NOMO-1 treated with dmso at 0.1 percent for 144 hours (cell line): ENCODE measurements at regions not wholly inside any gene's neighbourhood (a gene's known extent, or its start where the extent isn't known, plus 50 kb on each side); places are given as distances from the start of the nearest gene placed in this dataset.
"Not testable (repeated sequence)": the region's sequence is repeated elsewhere in the genome, so short reads cannot be mapped to it uniquely, and the experiment has no call there.

Source experiments
- DNase-seq: peaks from one replicate; lab custom pipeline; 2025; ENCODE audit not compliant: unreplicated experiment; lab: John Stamatoyannopoulos, UW

- no peak for DNase-seq
These were observed 80.8 kb downstream of the C21orf91 start for GRCh38 chr21:17738176-17738953.

DNA sequence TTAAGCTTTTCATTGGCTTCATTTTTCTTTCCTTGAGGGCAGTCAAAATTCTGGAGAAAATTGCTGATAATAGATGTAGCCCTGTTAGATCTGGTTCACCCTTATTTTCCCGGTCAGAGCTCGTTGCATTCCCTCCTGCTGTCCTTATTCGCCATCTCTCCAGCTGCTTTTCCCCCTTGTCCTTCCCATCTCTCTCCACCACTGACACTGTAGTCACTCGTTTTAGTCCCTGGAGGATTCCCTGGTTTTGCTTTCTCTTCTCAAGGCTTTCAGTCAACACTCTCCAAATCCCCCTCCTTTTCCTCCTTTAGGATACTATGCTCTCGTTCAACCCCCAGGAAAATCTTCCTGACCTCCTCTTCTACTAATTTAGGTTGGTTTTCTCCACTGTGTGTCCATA, 83.1 kb downstream of the C21orf91 start:
- DNase-seq, result no peak

- no peak for DNase-seq
These were observed 85.9 kb downstream of the C21orf91 start for GRCh38 chr21:17733209-17733608.

- no peak for DNase-seq
These were observed 86.8 kb downstream of the C21orf91 start for GRCh38 chr21:17732306-17732705.

DNA sequence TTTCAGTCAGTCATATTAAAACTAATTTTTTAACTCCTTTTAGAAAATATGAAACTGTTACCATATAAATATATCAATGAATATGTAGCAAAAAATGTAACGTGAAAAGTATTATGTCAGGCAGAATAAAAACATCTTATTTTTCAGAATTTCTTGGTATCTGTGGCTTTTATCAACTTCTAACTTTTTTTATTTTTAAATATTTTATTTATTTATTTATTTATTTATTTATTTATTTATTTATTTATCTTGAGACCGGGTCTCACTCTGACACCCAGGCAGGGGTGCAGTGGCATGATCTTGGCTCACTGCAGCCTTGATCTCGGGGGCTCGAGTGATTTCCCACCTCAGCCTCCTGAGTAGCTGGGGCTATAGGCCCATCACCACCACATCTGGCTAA, 87.6 kb downstream of the C21orf91 start:
- no peak for DNase-seq

GRCh38 chr21:17730782-17731181, 88.4 kb downstream of the C21orf91 start:
- peak; percentile 70 for DNase-seq

- DNase-seq, result no peak
These were observed 89.7 kb downstream of the C21orf91 start for GRCh38 chr21:17729455-17729854.

GRCh38 chr21:17727361-17727760, 91.8 kb downstream of the C21orf91 start:
- no peak for DNase-seq

DNA sequence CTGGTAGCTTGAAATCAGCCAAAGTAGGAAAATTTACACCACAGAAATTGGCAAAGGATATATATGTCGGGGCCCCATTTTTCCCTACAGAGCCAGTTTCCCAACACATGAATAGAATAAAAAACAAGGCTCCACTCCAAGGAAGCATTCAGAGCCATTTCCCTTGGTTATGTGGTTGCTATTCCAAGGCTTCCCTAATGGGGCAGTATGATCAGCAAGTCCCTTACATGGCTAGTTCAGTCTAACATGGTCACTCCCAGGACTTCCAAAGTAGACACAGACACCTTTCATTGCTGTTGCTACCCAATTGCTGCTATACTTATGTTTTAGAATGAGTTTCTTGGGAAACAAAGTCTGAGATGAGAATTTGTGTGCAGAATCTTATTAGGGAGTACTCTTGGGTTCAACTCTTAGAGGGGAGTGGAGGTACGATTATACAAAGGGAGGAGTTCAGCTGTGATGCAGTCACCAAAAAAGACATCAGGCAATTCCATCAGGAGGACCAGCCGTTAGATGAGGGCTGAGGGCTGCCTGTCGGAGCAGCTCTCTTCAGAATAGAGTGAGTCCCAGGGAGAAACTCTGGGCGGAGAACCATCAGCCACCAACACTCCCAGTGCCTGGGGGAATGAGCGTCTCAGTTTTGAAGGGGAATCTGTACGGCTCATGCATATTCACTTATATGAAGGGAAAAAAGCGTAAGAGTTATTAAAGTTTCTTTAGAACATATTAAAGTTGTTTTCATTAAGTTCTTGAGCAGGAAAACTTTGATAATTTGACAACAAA, 92.9 kb downstream of the C21orf91 start:
- DNase-seq, result no peak

GRCh38 chr21:17725339-17725738, 93.8 kb downstream of the C21orf91 start:
- DNase-seq, result no peak

DNA sequence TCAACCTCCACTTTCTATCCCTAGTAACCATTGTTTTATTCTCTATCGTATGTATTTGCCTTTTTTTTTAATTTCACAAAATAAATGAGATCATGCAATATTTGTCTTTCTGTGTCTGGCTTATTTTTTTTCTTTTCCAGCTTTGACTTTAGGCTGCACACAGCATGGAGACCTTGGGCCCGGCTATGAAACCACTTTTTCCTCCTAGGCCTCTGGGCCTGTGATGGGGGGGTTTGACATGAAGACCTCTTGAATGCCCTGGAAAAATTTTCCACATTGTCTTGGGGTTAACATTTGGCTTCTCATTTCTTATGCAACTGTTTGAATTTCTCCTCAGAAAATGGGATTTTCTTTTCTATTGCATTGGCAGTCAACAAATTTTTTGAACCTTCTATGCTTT, 100.2 kb upstream of the BTG3 start:
- no peak for DNase-seq

- no peak for DNase-seq
These were observed 99.2 kb upstream of the BTG3 start for GRCh38 chr21:17711896-17712295.

DNA sequence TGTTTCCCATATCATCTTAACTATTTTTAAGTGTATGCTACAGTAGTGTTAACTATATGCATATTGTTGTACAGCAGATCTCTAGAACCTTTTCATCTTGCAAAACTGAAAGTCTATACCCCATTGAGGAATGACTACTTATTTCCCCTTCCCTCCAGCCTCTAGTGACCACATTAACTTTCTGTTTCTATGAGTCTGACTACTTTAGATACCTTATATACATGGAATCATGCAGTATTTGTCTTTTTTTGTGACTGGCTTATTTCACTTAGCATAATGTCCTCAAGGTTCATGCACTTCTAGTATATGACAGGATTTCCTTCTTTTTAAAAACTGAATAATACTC, 96.5 kb upstream of the BTG3 start:
- DNase-seq, result no peak

DNA sequence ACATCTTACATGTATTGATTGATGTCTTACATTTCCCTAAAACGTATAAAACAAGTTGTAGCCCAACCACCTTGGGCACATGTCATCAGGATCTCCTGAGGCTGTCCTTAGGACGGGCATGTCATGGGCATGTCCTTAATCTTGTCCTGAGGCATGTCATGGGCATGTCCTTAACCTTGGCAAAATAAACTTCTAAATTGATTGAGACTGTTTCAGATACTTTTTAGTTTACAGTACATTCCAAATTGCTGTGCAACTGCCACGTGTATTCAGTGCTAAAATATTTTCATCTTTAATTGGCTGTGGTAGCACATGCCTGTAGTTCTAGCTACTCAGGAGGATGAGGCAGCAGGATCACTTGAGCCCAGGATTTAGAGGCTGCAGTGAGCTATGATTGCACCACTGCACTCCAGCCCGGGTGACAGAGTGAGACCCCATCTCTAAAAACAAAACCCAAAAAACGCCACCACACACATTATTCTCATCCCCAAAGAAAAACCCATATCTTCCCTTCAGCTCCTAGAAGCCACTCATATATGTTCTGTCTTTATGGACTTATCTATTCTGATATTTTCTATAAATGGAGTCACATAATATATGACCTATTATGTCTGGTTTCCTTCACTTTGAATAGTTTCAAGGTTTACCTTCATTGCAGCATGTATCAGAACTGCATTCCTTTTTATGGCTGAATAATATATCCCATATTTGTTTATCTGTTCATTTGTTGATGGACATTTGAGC, 96.0 kb upstream of the BTG3 start:
- DNase-seq, result no peak

- DNase-seq, result no peak
These were observed 87.0 kb upstream of the BTG3 start for GRCh38 chr21:17699524-17700189.

- no peak for DNase-seq
These were observed 84.8 kb upstream of the BTG3 start for GRCh38 chr21:17697473-17697872.

DNA sequence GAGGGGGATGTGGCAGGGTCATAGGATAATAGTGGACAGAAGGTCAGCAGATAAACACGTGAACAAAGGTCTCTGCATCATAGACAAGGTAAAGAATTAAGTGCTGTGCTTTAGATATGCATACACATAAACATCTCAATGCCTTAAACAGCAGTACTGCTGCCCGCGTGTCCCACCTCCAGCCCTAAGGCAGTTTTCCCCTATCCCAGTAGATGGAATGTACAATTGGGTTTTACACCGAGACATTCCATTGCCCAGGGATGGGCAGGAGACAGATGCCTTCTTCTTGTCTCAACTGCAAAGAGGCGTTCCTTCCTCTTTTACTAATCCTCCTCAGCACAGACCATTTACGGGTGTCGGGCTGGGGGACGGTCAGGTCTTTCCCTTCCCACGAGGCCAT, 81.7 kb upstream of the BTG3 start:
- DNase-seq, result not testable (repeated sequence)

DNA sequence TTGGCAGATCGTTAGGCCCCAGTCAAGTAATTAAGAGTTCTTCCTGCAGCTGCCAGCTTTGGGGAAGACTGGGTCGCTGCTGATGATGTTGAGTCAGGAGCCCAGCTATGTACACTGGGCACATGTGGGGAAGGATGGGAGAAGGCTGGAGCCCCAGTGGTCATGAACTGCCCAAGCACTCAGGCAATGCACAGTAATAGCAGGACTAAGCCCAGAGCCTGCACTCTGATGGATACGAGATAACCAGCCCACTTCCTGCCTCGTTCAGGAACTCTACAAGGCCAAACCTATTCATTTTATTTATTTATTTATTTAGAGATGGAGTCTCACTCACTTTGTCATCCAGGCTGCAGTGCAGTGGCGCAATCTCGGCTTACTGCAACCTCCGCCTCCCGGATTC, 81.1 kb upstream of the BTG3 start:
- no peak for DNase-seq

DNA sequence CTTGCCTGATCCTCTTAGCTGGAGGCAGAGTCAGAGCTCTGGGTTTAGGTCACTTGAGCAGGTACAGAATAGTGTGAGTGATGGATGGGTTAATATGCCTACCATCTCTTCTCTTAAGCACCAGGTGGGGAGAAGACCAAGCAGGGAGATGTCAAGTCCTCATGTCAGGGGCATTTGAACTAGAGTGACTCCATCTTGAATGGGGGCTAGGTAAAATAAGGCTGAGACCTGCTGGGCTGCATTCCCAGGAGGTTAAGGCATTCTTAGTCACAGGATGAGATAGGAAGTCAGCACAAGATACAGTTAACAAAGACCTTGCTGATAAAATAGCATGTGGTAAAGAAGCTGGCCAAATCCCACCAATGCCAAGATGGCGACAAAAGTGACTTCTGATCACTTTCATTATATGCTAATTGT, 77.4 kb upstream of the BTG3 start:
- no peak for DNase-seq

DNA sequence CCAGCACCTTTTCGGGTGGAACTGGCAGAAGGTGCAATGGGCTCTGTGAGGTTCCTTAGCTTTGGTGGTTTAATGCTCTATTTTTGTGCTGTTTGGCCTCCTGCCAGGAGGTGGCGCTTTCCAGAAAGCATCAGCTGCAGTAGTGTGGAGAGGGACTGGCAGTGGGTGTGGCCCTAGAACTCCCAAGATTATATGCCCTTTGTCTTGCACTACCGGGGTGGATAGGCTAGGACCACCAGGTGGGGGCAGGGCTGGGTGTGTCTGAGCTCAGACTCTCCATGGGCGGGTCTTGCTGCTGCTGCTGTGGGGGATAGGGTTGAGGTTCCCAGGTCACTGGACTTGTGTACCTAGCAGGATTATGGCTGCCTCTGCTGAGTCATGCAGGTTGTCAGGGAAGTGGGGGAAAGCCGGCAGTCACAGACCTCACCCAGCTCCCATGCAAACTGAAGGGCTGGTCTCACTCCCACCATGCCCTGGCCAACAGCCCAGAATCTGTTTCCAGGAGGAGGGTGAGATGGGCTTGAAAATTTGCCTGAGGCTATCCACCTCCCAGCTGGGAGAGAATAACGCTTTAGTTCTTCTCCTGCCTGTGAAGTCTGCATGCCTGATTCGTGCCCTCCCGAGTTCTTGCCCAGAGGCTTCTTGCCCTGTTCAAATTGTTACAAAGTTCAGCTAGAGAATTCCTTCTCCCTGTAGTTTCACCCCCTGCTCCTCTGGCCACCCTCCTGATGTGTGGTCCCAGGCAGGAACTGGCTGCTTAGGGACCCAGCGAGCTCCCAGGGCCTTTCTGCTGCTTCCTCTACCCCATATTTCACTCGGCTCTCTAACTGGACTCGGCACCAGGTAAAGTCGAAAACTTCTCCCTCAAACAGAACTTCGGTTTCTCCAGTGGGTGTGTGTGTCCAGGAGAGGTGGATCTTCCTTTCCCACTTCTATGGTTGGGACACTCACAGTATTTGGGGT, 76.5 kb upstream of the BTG3 start:
- peak; percentile 9 for DNase-seq
